Gastroesophageal sphincter (tissue), 3 donors: ENCODE measurements at regions not wholly inside any gene's neighbourhood (a gene's known extent, or its start where the extent isn't known, plus 50 kb on each side); places are given as distances from the start of the nearest gene placed in this dataset.

ENCODE experiments used
- CTCF ChIP-seq, 4 experiments: fragments of 200-600 bp in 2 of 4; fragments of 450-650 bp in 2 of 4; sonication (generic) in 1 of 4; IDR thresholded peaks; one replicate each; pipeline ENCODE4 v1.5.1; 2017 to 2019; ENCODE audit warnings: antibody characterized with exemption in 4 of 4, mild to moderate bottlenecking in 2 of 4, moderate library complexity in 2 of 4
- EP300 ChIP-seq: sonication (generic); formaldehyde crosslinking; IDR thresholded peaks from one replicate; pipeline ENCODE4 v1.6.1; 2017; ENCODE audit warnings: antibody characterized with exemption, mild to moderate bottlenecking

- no peak for TF ChIP-seq CTCF (IDR thresholded peaks at IDR 0.05)
- TF ChIP-seq EP300 = no peak
Observed at GRCh38 chr17:53227514-53227913, 595.2 kb upstream of the KIF2B start.
